Myocyte (in vitro differentiated cells): ENCODE measurements at regions not wholly inside any gene's neighbourhood (a gene's known extent, or its start where the extent isn't known, plus 50 kb on each side); places are given as distances from the start of the nearest gene placed in this dataset.

Experiments used
- DNase-seq: peaks from one replicate; pipeline ENCODE4 v3.0.0-alpha.2; 2012; ENCODE audit warnings: low read depth

GRCh38 chr16:54489225-54490111, 202.9 kb upstream of the IRX3 start:
- peak; percentile 30 for DNase-seq

- DNase-seq, result no peak
Measured at GRCh38 chr16:54488729-54489128, 202.1 kb upstream of the IRX3 start.

DNA sequence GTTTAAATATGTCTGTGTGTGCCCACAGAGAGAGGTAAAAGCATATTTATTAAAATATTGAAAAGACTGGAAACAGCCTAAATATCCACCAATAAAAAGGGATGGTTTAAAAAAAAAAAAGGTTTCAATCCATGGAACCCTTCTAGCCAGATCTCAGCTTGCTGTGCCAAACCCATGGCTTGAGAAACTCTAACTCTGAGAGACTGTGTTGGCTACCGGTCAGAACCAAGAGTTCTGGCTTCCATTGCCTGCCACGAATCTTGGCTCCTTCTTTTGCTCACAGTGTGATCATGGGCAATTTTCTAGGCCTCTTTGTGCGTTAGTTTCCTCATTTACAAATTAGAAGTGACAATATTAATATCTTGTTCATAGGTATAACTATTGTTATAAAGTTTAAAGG, 201.3 kb upstream of the IRX3 start:
- no peak for DNase-seq

GRCh38 chr16:54484700-54485099, 198.1 kb upstream of the IRX3 start:
- no peak for DNase-seq

DNA sequence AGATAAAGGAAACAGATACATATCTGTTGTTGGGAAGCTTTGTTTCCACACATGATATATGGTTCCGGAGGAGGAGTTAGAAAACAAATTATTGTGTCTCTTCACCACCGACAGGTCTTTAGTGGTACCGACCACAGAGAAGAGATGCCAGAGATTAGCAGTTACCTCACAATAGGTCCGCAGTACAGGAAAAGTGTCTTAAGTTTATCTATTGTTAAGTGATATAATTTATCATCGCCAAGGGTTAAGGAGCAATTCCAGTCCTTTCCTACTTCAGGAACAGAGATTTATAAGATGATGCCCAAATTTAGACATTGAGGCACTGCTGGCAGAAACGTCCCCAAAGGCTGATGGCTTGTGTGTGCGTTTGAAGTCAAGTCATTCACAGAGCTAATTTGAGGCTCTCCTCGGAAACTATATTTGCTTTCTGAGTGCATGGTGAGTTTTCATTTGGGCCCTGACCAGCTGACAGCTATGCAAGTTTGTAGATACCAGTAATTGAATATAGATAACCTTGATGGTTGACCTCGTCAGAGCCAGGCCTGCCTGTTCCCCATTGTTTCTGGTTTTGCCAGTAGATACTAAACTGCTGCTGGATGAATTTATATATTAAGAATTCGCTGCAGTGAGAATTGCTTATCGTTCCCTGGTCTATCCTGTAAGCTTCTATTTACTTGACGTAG, 196.4 kb upstream of the IRX3 start:
- no peak for DNase-seq

GRCh38 chr16:54480429-54480828, 193.8 kb upstream of the IRX3 start:
- no peak for DNase-seq

GRCh38 chr16:54479546-54479945, 193.0 kb upstream of the IRX3 start:
- DNase-seq, result no peak

DNA sequence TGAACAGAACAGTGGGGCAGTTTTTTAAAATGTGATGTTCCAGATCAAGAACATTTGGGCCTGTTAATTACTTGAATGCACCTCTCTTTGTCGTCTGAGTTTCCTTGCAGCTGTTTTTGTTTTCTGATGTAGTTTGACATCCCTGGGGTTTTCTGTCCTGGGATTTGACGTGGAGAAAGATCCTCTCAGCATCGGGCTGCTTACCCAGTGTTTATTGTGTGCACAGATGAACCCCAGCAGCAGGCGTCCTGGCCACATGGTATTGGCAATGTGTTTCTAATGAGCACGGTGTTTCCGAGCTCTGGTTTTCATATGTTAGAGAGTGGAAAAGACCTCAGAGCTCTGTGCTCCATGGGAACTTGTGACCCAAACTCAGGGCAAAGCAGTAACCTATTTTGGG, 191.1 kb upstream of the IRX3 start:
- no peak for DNase-seq

- DNase-seq, result no peak
Measured at GRCh38 chr16:54475019-54475601, 188.5 kb upstream of the IRX3 start.

- DNase-seq, result no peak
Measured at GRCh38 chr16:54473226-54473993, 186.8 kb upstream of the IRX3 start.

GRCh38 chr16:54467398-54467797, 180.8 kb upstream of the IRX3 start:
- no peak for DNase-seq

- no peak for DNase-seq
Measured at GRCh38 chr16:54466233-54466632, 179.6 kb upstream of the IRX3 start.

DNA sequence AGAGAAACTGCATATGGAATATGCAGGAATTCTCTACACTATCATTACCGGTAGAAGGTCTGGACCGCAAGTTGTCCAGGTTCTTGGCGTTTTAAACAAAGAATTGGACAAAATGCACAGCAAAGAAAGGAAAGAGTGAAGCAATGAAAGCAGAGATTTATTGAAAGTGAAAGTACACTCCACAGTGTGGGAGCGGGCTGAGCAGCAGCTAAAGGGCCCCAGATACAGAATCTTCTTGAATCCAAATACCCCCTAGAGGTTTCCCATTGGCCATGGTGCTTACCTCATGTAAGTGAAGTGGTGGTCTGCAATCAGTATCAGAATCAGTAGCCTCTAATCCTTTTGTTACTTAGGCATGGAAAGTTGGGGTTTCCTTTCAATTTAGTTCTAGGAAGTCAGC, 178.5 kb upstream of the IRX3 start:
- DNase-seq, result no peak

GRCh38 chr16:54462771-54463170, 176.2 kb upstream of the IRX3 start:
- DNase-seq, result no peak

DNA sequence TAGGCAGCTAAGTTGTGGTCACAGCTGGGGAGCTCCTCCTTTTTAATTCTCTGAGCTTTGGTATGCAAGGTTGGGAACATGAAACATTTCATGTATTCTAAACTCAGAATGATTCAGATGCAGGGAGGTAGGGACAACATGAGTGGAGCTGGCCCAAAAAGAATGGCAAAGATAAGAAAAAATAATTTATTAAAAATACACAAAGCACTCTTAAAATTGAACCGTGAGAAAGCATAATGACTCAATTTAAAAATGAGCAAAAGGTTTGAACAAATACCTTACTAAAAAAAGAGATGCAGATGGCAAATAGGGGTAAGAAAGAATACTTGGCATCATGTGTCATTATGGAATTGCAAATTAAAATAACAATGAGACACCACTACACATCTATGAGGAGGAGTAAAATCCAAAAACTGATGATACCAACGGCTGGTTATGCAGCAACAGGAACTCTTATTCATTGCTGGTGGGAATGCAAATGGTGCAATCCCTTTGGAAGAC, 175.6 kb upstream of the IRX3 start:
- DNase-seq, result peak; percentile 70

DNA sequence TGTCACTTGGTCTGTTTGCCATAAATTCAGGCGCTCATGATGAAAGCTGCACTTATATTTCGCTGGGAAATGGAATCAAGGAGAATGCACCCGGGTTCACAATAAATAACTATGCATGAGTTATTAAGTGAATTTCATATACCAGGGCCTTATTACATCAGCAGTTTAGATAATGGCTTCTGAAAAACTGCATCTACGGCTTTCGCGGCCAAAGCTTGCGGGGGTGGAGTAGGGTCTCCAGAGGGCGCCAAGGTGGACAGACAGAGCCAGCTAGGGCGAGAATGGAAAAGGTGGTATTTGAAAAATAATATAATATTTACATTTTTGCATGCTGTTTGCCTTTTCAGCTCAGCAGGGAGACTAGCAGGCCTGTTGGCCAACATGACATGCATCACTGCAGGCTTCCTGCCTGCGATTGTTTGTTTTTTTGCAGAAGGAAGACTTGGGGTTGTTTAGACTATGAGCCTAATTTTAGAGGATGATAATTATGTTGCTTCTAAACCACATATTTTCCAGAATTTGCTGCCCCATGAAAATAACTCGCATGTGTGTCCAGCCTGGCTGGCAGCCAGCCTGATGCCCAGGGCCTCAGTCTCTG, 173.8 kb upstream of the IRX3 start:
- no peak for DNase-seq

GRCh38 chr16:54459509-54460262, 173.1 kb upstream of the IRX3 start:
- peak; percentile 71 for DNase-seq

GRCh38 chr16:54458923-54459322, 172.3 kb upstream of the IRX3 start:
- no peak for DNase-seq

- DNase-seq, result no peak
Measured at GRCh38 chr16:54456291-54456690, 169.7 kb upstream of the IRX3 start.

- DNase-seq, result no peak
Measured at GRCh38 chr16:54455030-54455725, 168.6 kb upstream of the IRX3 start.
